NCI-H345 (cell line): ENCODE measurements at regions not wholly inside any gene's neighbourhood (a gene's known extent, or its start where the extent isn't known, plus 50 kb on each side); places are given as distances from the start of the nearest gene placed in this dataset.
"Not testable (repeated sequence)": the region's sequence is repeated elsewhere in the genome, so short reads cannot be mapped to it uniquely, and the experiment has no call there.

Experiments
- DNase-seq: peaks from one replicate; lab custom pipeline; 2025; lab: John Stamatoyannopoulos, UW

GRCh38 chr1:116851189-116851588 is 58.5 kb upstream of the PTGFRN start:
- DNase-seq = not testable (repeated sequence)

DNA sequence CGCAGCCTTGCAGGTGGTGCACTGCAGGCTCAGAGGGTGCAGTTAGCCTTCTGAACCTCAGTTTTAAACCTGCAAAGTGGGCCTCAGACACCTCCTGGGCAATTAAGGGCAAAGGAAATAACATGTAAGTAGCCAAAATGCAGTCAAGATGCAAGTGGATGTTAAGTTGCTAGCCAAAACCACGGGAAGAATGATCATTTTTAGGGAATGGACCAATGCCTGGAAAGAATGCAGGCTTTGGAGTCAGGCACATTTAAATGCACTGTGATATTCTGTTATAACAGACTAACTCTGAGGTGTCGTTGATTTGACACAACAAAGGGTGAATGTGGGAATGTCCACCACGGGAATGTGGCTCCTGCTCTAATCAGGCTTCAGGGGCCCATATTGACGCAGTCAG is 57.9 kb upstream of the PTGFRN start:
- no peak for DNase-seq

DNA sequence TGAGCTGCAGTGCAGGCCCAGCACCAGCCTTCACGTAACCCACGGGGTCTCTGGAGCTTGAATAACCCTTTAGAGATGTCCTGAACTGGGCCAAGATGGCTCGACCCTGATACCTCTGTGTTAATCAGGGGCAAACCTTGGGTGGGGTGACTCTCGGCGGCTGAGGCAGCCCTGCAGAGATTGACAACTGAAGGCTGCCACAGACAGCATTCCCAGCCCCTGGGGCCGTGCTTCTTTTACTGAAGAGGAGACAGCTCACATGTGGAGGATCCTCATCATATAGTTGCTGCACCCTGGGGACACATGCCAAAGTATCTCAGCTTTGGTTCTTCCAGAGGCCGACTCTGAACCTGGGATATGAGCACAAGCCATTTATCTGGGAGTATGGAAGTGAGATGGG is 57.3 kb upstream of the PTGFRN start:
- no peak for DNase-seq

DNA sequence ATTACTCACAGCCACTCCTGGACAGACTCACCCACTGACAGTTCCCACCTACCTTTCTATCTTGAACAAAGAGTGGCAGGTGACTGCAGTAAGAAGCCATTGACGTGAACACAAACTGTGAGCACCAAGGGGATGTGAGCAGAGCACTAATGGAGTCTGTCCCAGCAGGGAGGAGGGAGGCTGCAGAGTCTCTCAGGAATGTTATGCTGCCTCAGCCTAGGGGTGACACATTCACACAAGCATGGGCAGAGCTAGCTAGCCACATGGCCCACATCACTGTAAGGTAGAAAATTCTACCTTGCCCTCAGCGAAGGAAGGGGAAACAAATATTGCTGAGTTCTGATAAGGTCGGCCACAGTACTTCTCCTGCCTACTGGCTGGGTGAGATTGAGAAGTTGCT is 56.8 kb upstream of the PTGFRN start:
- peak; percentile 49 for DNase-seq

DNA sequence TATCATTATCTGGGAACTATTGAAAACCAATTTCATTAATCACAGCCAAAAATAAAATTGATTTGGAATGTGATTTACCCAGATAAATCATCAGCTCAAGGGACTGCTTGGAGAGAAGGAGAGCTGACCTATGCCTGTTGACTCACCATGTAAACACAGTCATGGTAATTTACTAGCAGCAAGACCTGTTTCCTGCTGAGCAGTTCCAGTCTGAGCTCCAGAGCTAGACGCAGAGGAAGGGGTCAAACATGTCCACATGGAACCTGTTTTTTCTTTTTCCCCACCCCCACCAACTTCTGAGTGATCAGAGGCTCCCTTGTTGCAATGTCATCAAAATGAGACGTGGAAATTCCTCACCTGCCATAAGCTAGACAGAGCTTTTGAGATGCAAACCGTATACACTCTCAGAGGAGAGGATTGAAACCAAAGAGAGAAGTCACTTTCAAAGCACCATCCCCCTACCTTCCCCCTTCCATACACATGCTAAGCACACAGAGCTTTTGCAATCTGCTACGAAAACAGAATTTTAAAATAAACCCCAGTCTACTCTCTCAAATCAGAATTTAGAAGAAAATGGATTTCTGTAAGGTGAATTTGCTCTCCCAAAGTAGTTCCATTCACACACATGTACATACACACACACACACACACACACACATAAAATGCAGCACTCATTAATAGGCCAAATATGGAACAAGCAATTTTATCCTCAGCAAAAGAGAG is 55.9 kb upstream of the PTGFRN start:
- DNase-seq = peak; percentile 58

DNA sequence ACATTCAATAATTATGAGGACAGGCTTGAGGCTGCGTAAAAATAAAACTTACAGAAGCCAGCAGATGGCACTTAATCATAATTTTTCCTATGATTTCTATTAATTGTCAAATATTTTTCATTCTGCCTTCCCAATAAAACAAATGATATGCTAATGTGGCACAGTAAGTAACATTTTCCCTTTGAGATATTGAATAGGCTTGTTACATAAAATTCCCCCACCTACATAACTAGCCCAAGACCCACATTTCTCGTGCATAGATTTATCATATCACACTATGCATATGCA is 55.4 kb upstream of the PTGFRN start:
- no peak for DNase-seq

DNA sequence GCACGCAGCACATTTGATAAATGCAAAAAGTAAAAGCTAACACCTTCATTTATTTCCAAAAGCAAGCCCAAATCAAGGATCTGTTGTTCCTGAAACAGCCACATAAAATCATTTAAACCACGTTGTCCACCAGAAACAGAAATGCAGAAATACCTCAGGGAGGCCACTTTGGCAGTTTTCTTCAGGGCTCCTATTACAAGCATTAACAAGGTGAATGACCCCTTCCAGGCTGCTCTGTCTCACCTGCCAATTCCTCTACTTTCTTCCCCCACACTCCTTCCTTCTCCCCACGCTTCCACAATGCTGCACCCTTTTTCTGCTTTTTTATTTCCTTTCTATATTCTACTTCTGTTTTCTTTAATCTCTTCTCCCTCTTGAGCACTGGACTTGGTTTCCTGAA is 55.0 kb upstream of the PTGFRN start:
- DNase-seq = no peak

DNA sequence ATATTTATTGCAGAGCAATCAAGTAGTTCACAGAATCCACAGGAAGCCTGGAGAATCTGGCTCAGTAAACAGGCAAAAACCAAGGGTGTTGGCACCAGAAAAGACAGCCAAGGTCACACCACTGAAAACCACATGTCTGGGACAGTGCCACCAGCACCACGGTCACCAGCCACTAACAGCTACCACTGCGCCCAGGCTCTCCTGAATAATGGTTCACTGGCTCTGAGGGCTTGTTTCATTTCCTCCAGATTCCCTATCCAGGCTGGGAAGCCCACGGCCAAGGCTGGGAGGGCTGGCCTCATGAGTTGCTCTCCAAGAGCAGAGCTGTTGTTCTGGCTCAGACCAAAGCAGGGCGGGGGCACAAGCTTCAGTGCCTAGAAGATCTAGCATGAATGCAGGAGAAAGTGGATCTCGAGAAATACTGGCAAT is 54.5 kb upstream of the PTGFRN start:
- peak; percentile 22 for DNase-seq

- DNase-seq = peak; percentile 21
Measured at GRCh38 chr1:116855773-116856201, 53.9 kb upstream of the PTGFRN start.

GRCh38 chr1:116856312-116856711 is 53.4 kb upstream of the PTGFRN start:
- no peak for DNase-seq

- DNase-seq = no peak
Measured at GRCh38 chr1:116857092-116857491, 52.6 kb upstream of the PTGFRN start.
